K562 (cell line): ENCODE measurements at regions not wholly inside any gene's neighbourhood (a gene's known extent, or its start where the extent isn't known, plus 50 kb on each side); places are given as distances from the start of the nearest gene placed in this dataset.

Experiments used
- ATF7 ChIP-seq: fragments of 450-650 bp; IDR thresholded peaks from 2 replicates; pipeline ENCODE4 v1.7.1; 2014; ENCODE audit warnings: mild to moderate bottlenecking, moderate library complexity
- EP300 ChIP-seq: IDR thresholded peaks from 2 replicates; pipeline ENCODE4 v1.6.1; 2012; ENCODE audit warnings: low read length, improper control_type of control experiment
- JUNB ChIP-seq: fragments of 450-650 bp; formaldehyde crosslinking; conservative IDR thresholded peaks from 2 replicates; pipeline ENCODE4 v1.4.0; 2020; ENCODE audit warnings: mild to moderate bottlenecking
- MYBL2 ChIP-seq, 2 experiments: fragments of 450-650 bp in 1 of 2; sonication (generic) in 1 of 2; formaldehyde crosslinking in 1 of 2; IDR thresholded peaks; 2 replicates each; pipeline versions ENCODE4 v1.6.1 to v1.8.1; 2017 to 2022; ENCODE audit warnings: borderline replicate concordance in 1 of 2, inconsistent platforms in 1 of 2, low read depth in 1 of 2, mild to moderate bottlenecking in 1 of 2, missing genetic modification reagents in 1 of 2, moderate library complexity in 1 of 2
- RAD21 ChIP-seq, 2 experiments: fragments of 250-450 bp in 1 of 2; fragments of 450-650 bp in 1 of 2; sonication (Bioruptor Pico) in 1 of 2; formaldehyde crosslinking in 1 of 2; IDR thresholded peaks in 1 of 2; conservative IDR thresholded peaks in 1 of 2; 2 replicates each; pipeline versions ENCODE4 v1.4.0 to v1.8.0; 2020 to 2022; ENCODE audit warnings: mild to moderate bottlenecking in 2 of 2, moderate library complexity in 1 of 2
- SP1 ChIP-seq: sonication (generic); formaldehyde crosslinking; IDR thresholded peaks from 2 replicates; pipeline ENCODE4 v1.8.1; 2022; ENCODE audit warnings: mild to moderate bottlenecking, missing genetic modification reagents
- ZBTB49 ChIP-seq: sonication (generic); formaldehyde crosslinking; IDR thresholded peaks from 2 replicates; pipeline ENCODE4 v1.8.0; 2022; ENCODE audit warnings: missing genetic modification reagents, mild to moderate bottlenecking, borderline replicate concordance
- TF ChIP-seq, protein P1 (sequence below): fragments of 250-450 bp; sonication (Bioruptor Pico); IDR thresholded peaks from 2 replicates; pipeline ENCODE4 v1.8.0; 2021; ENCODE audit warnings: moderate library complexity, mild to moderate bottlenecking, inconsistent platforms

GRCh38 chr15:29342201-29342600, 72.6 kb upstream of the NSMCE3 start:
- TF ChIP-seq EP300 (no peak), MYBL2 (IDR thresholded peaks at IDR 0.05; ENCODE audit: low read depth) (no peak), MYBL2 (CRISPR knock-in tag; IDR thresholded peaks at IDR 0.05; ENCODE audit: borderline replicate concordance) (no peak), ATF7 (no peak), RAD21 (CRISPR knock-in tag; conservative IDR thresholded peaks at IDR 0.05 in 1 of 2, IDR thresholded peaks at IDR 0.05 in 1 of 2) (no peak), SP1 (CRISPR knock-in tag) (no peak), JUNB (no peak), ZBTB49 (CRISPR knock-in tag) (no peak)
- TF ChIP-seq, protein P1, sequence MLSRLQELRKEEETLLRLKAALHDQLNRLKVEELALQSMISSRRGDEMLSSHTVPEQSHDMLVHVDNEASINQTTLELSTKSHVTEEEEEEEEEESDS (CRISPR knock-in tag) = no peak
